ENCODE measurements at regions not wholly inside any gene's neighbourhood (a gene's known extent, or its start where the extent isn't known, plus 50 kb on each side); places are given as distances from the start of the nearest gene placed in this dataset.
A peak's percentile ranks its signal among the peaks of the same experiment; 100 is the strongest.

DNA sequence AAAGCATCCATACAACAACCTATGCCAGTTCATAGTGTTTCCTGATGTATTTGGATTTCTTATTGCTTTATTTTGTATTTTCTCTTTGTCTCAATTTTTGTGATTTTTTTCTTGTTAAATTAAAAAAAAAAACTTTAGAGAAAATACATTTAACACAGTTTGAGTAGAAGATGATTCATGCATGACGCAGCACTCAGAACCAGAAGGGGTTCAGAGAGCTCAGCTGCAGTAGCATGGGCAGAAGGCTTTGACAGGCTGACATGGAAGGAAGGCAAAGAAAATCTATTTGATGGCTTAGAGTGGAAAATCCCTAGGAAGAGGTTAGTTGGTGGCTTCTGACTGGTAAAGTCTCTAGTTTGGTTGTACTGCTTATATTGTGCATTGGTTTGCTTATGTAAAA lies 207.2 kb upstream of the STXBP5 start:
- no peaks in the 10 kb centered on the region for H3K79me1 ChIP-seq (replicated peaks; ENCODE audit: low read length, poor library complexity, severe bottlenecking)
- H3K4me1 ChIP-seq (ENCODE audit: control insufficient read depth, insufficient read depth, low read depth, low read length) = peaks cover 3% of the 10 kb centered on the region
- no peak overlapping the region for H4K91ac ChIP-seq (ENCODE audit: low read length)
- peak; percentile 76 for DNase-seq
- H3K23ac ChIP-seq (ENCODE audit: low read length in 2 of 2) = no peak overlapping the region
- peak overlapping the region; percentile 3 for H3K4me2 ChIP-seq (ENCODE audit: low read length, poor library complexity, severe bottlenecking)
- H3K27ac ChIP-seq (ENCODE audit: low read length, poor library complexity, severe bottlenecking) = peak overlapping the region; percentile 32
- H2BK12ac ChIP-seq (ENCODE audit: low read length in 2 of 2) = no peak overlapping the region
- H3K9me3 ChIP-seq (ENCODE audit: control insufficient read depth, low read length) = no peaks in the 10 kb centered on the region
- H3K27me3 ChIP-seq (ENCODE audit: control insufficient read depth in 1 of 2, insufficient read depth in 1 of 2, low read length in 2 of 2) = no peaks in the 10 kb centered on the region
- no peak overlapping the region for H2BK15ac ChIP-seq (ENCODE audit: low read depth, poor library complexity, severe bottlenecking)
- H4K8ac ChIP-seq (ENCODE audit: low read length) = peak overlapping the region; percentile 41
- H2BK5ac ChIP-seq (ENCODE audit: low read depth, low read length, poor library complexity, severe bottlenecking) = no peak overlapping the region
- 38% methylated on average over 1 of the region's 1 CpG for WGBS
- peak overlapping the region; percentile 24 for H3K9ac ChIP-seq (ENCODE audit: low read length)
- H3K14ac ChIP-seq (ENCODE audit: low read length in 2 of 2) = no peak overlapping the region
- H3K4me3 ChIP-seq (ENCODE audit: insufficient read depth in 1 of 2, low read depth in 1 of 2, low read length in 2 of 2) = no peak overlapping the region
- H3K18ac ChIP-seq (ENCODE audit: low read depth in 1 of 2, low read length in 2 of 2) = no peak overlapping the region
- H2AFZ ChIP-seq (ENCODE audit: low read depth, low read length) = peak overlapping the region; percentile 42
- no peak overlapping the region for H3K4ac ChIP-seq (ENCODE audit: low read depth in 1 of 2, low read length in 2 of 2)
- H2AK5ac ChIP-seq (ENCODE audit: low read length, severe bottlenecking) = no peak overlapping the region
- no peaks in the 10 kb centered on the region for H3K36me3 ChIP-seq (ENCODE audit: control insufficient read depth in 1 of 2, insufficient read depth in 2 of 2, low read depth in 1 of 2, low read length in 2 of 2)
- H2BK120ac ChIP-seq (ENCODE audit: low read depth, low read length) = no peak overlapping the region

- Histone ChIP-seq H3K4ac (ENCODE audit: low read depth in 1 of 2, low read length in 2 of 2) (peak overlapping the region in 1 of 2 experiments; percentile 73), H2BK5ac (ENCODE audit: low read depth, low read length, poor library complexity, severe bottlenecking) (no peak overlapping the region)
Measured at GRCh38 chr6:146999766-147000165, 204.5 kb upstream of the STXBP5 start.

GRCh38 chr6:147000545-147001488 lies 203.4 kb upstream of the STXBP5 start:
- Histone ChIP-seq H2AK5ac (ENCODE audit: low read length, severe bottlenecking) (no peak overlapping the region), H3K4me1 (ENCODE audit: control insufficient read depth, insufficient read depth, low read depth, low read length) (peaks cover 3% of the 10 kb centered on the region), H3K18ac (ENCODE audit: low read depth in 1 of 2, low read length in 2 of 2) (no peak overlapping the region), H2BK12ac (ENCODE audit: low read length in 2 of 2) (no peak overlapping the region), H3K27me3 (ENCODE audit: control insufficient read depth in 1 of 2, insufficient read depth in 1 of 2, low read length in 2 of 2) (no peaks in the 10 kb centered on the region), H3K4me3 (ENCODE audit: insufficient read depth in 1 of 2, low read depth in 1 of 2, low read length in 2 of 2) (peak overlapping the region in 1 of 2 experiments; percentile 44), H2AFZ (ENCODE audit: low read depth, low read length) (no peak overlapping the region), H3K9ac (ENCODE audit: low read length) (peak overlapping the region; percentile 50), H3K23ac (ENCODE audit: low read length in 2 of 2) (no peak overlapping the region), H2BK5ac (ENCODE audit: low read depth, low read length, poor library complexity, severe bottlenecking) (no peak overlapping the region), H3K4me2 (ENCODE audit: low read length, poor library complexity, severe bottlenecking) (no peak overlapping the region), H2BK15ac (ENCODE audit: low read depth, poor library complexity, severe bottlenecking) (no peak overlapping the region), H4K91ac (ENCODE audit: low read length) (no peak overlapping the region), H2BK120ac (ENCODE audit: low read depth, low read length) (no peak overlapping the region), H3K27ac (ENCODE audit: low read length, poor library complexity, severe bottlenecking) (no peak overlapping the region), H3K14ac (ENCODE audit: low read length in 2 of 2) (no peak overlapping the region), H3K9me3 (ENCODE audit: control insufficient read depth, low read length) (no peaks in the 10 kb centered on the region), H3K4ac (ENCODE audit: low read depth in 1 of 2, low read length in 2 of 2) (no peak overlapping the region), H4K8ac (ENCODE audit: low read length) (no peak overlapping the region), H3K36me3 (ENCODE audit: control insufficient read depth in 1 of 2, insufficient read depth in 2 of 2, low read depth in 1 of 2, low read length in 2 of 2) (no peaks in the 10 kb centered on the region), H3K79me1 (replicated peaks; ENCODE audit: low read length, poor library complexity, severe bottlenecking) (no peaks in the 10 kb centered on the region)
- WGBS = 46% methylated on average over 7 of the region's 9 CpGs
- peak; percentile 44 for DNase-seq

More at GRCh38 chr6:146999766-147000165, 204.5 kb upstream of the STXBP5 start:
- DNase-seq = no peak
- no peaks in the 10 kb centered on the region for H3K9me3 ChIP-seq (ENCODE audit: control insufficient read depth, low read length)
- peak overlapping the region in 1 of 2 experiments; percentile 82 for H3K18ac ChIP-seq (ENCODE audit: low read depth in 1 of 2, low read length in 2 of 2)
- H3K23ac ChIP-seq (ENCODE audit: low read length in 2 of 2) = no peak overlapping the region
- H3K4me3 ChIP-seq (ENCODE audit: insufficient read depth in 1 of 2, low read depth in 1 of 2, low read length in 2 of 2) = no peak overlapping the region
- peaks cover 3% of the 10 kb centered on the region for H3K4me1 ChIP-seq (ENCODE audit: control insufficient read depth, insufficient read depth, low read depth, low read length)
- no peak overlapping the region for H2AFZ ChIP-seq (ENCODE audit: low read depth, low read length)
- no peak overlapping the region for H3K4me2 ChIP-seq (ENCODE audit: low read length, poor library complexity, severe bottlenecking)
- no peaks in the 10 kb centered on the region for H3K36me3 ChIP-seq (ENCODE audit: control insufficient read depth in 1 of 2, insufficient read depth in 2 of 2, low read depth in 1 of 2, low read length in 2 of 2)
- peak overlapping the region; percentile 81 for H2AK5ac ChIP-seq (ENCODE audit: low read length, severe bottlenecking)
- peak overlapping the region in 1 of 2 experiments; percentile 70 for H3K14ac ChIP-seq (ENCODE audit: low read length in 2 of 2)
- no peaks in the 10 kb centered on the region for H3K27me3 ChIP-seq (ENCODE audit: control insufficient read depth in 1 of 2, insufficient read depth in 1 of 2, low read length in 2 of 2)
- H4K91ac ChIP-seq (ENCODE audit: low read length) = no peak overlapping the region
- H2BK12ac ChIP-seq (ENCODE audit: low read length in 2 of 2) = peak overlapping the region in 1 of 2 experiments; percentile 92
- no peak overlapping the region for H2BK15ac ChIP-seq (ENCODE audit: low read depth, poor library complexity, severe bottlenecking)
- no peak overlapping the region for H3K27ac ChIP-seq (ENCODE audit: low read length, poor library complexity, severe bottlenecking)
- no peak overlapping the region for H4K8ac ChIP-seq (ENCODE audit: low read length)
- H2BK120ac ChIP-seq (ENCODE audit: low read depth, low read length) = no peak overlapping the region
- H3K9ac ChIP-seq (ENCODE audit: low read length) = no peak overlapping the region
- H3K79me1 ChIP-seq (replicated peaks; ENCODE audit: low read length, poor library complexity, severe bottlenecking) = no peaks in the 10 kb centered on the region
- WGBS = 96% methylated on average over 3 of the region's 5 CpGs

DNA sequence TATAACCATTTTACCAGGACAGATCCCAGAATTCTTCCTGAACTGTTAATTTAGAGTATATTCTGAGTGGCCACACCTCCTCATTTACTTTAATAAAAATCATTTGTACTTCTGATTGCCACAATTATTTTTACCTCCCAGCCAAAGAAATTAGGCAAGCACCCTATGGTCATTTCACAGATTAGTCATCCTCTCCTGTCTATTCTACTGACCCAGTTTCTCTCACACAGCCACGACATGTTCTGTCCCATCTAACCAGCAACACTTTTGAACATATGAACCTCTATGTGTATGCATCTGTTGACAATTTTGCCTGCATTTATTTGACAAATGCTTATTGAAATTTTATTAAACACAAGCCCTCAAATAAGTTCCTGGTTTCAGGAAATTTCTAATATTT lies 202.6 kb upstream of the STXBP5 start:
- no peak overlapping the region for H3K14ac ChIP-seq (ENCODE audit: low read length in 2 of 2)
- H2BK15ac ChIP-seq (ENCODE audit: low read depth, poor library complexity, severe bottlenecking) = no peak overlapping the region
- no peaks in the 10 kb centered on the region for H3K27me3 ChIP-seq (ENCODE audit: control insufficient read depth in 1 of 2, insufficient read depth in 1 of 2, low read length in 2 of 2)
- H3K4me2 ChIP-seq (ENCODE audit: low read length, poor library complexity, severe bottlenecking) = no peak overlapping the region
- no peak overlapping the region for H3K4ac ChIP-seq (ENCODE audit: low read depth in 1 of 2, low read length in 2 of 2)
- peak; percentile 8 for DNase-seq
- no peak overlapping the region for H4K91ac ChIP-seq (ENCODE audit: low read length)
- H3K4me3 ChIP-seq (ENCODE audit: insufficient read depth in 1 of 2, low read depth in 1 of 2, low read length in 2 of 2) = no peak overlapping the region
- no peak overlapping the region for H2BK120ac ChIP-seq (ENCODE audit: low read depth, low read length)
- 80% methylated on average over 1 of the region's 1 CpG for WGBS
- H3K23ac ChIP-seq (ENCODE audit: low read length in 2 of 2) = no peak overlapping the region
- peaks cover 3% of the 10 kb centered on the region for H3K4me1 ChIP-seq (ENCODE audit: control insufficient read depth, insufficient read depth, low read depth, low read length)
- H2BK5ac ChIP-seq (ENCODE audit: low read depth, low read length, poor library complexity, severe bottlenecking) = no peak overlapping the region
- H2BK12ac ChIP-seq (ENCODE audit: low read length in 2 of 2) = no peak overlapping the region
- H3K36me3 ChIP-seq (ENCODE audit: control insufficient read depth in 1 of 2, insufficient read depth in 2 of 2, low read depth in 1 of 2, low read length in 2 of 2) = no peaks in the 10 kb centered on the region
- no peaks in the 10 kb centered on the region for H3K79me1 ChIP-seq (replicated peaks; ENCODE audit: low read length, poor library complexity, severe bottlenecking)
- no peak overlapping the region for H3K18ac ChIP-seq (ENCODE audit: low read depth in 1 of 2, low read length in 2 of 2)
- no peak overlapping the region for H4K8ac ChIP-seq (ENCODE audit: low read length)
- no peak overlapping the region for H2AFZ ChIP-seq (ENCODE audit: low read depth, low read length)
- no peak overlapping the region for H3K9ac ChIP-seq (ENCODE audit: low read length)
- no peak overlapping the region for H2AK5ac ChIP-seq (ENCODE audit: low read length, severe bottlenecking)
- no peaks in the 10 kb centered on the region for H3K9me3 ChIP-seq (ENCODE audit: control insufficient read depth, low read length)
- H3K27ac ChIP-seq (ENCODE audit: low read length, poor library complexity, severe bottlenecking) = no peak overlapping the region

All from mesenchymal stem cell (in vitro differentiated cells and primary cell).